IPS-20b (cell line): ENCODE measurements at regions not wholly inside any gene's neighbourhood (a gene's known extent, or its start where the extent isn't known, plus 50 kb on each side); places are given as distances from the start of the nearest gene placed in this dataset.

Source experiments
- H3K27ac ChIP-seq: one replicate; pipeline ENCODE4 v1.5.1; 2013; ENCODE audit warnings: low read length
- H3K27me3 ChIP-seq: 2 replicates; pipeline ENCODE4 v1.6.1; 2013; ENCODE audit warnings: mild to moderate bottlenecking, low read length, inconsistent platforms; ENCODE audit not compliant: insufficient read depth
- H3K36me3 ChIP-seq: 2 replicates; pipeline ENCODE4 v1.6.1; 2013; ENCODE audit warnings: low read depth, mild to moderate bottlenecking, inconsistent platforms, low read length, moderate library complexity; ENCODE audit not compliant: insufficient read depth
- H3K4me1 ChIP-seq: 2 replicates; pipeline ENCODE4 v1.6.1; 2013; ENCODE audit warnings: mild to moderate bottlenecking, control low read depth, inconsistent platforms, low read length, moderate library complexity; ENCODE audit not compliant: insufficient read depth
- H3K4me3 ChIP-seq: 2 replicates; pipeline ENCODE4 v1.5.1; 2013; ENCODE audit warnings: mild to moderate bottlenecking, low read length, inconsistent platforms
- H3K9ac ChIP-seq: 2 replicates; pipeline ENCODE4 v1.6.1; 2013; ENCODE audit warnings: low read depth, mild to moderate bottlenecking, inconsistent platforms, low read length, moderate library complexity
- H3K9me3 ChIP-seq: 2 replicates; pipeline ENCODE4 v1.6.1; 2013; ENCODE audit warnings: mild to moderate bottlenecking, low read depth, low read length, inconsistent platforms; ENCODE audit not compliant: insufficient read depth

DNA sequence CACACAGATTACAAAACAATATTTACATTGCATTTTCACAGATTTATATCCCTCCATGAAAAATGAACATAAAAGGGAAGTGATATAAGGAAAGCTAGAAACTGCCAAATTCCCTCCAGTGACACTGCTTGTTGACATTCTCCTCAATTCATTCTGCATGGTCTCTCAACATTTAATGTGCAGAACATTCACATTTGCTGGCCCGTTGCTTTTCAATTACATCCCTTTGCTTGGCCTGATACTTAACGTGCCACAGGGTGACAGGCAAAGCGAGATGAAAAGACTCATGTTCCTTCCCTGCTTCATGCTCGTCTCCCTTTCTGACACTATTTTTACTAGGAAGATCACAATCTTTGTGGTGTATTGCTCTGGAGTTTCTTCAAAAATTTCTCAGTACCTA lies 1019.7 kb upstream of the LRRN3 start:
- no peak overlapping the region for H3K4me3 ChIP-seq
- H3K4me1 ChIP-seq: no peaks in the 10 kb centered on the region
- H3K9ac ChIP-seq: no peak overlapping the region
- H3K27ac ChIP-seq: no peak overlapping the region
- no peaks in the 10 kb centered on the region for H3K36me3 ChIP-seq
- H3K27me3 ChIP-seq: no peaks in the 10 kb centered on the region
- no peaks in the 10 kb centered on the region for H3K9me3 ChIP-seq

DNA sequence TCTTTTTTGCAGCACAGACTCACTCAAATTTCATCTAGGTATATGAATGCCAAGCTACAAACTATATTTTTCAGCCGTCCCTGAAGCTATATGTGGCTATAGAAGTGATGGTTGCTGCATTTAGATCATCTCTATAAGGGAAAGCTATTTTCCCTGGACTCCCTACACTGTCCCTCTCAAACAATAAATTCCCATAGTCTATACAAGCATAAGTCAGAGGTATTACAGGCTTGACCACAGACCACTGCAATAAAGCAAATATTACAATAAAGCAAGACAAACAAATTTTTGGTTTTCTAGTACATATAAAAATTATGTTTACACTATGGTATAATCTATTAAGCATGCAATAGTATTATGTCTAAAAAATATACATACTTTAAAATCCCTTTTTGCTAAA lies 1015.5 kb upstream of the LRRN3 start:
- H3K27ac ChIP-seq: no peak overlapping the region
- H3K4me3 ChIP-seq: no peak overlapping the region
- no peaks in the 10 kb centered on the region for H3K27me3 ChIP-seq
- H3K36me3 ChIP-seq: no peaks in the 10 kb centered on the region
- H3K9me3 ChIP-seq: no peaks in the 10 kb centered on the region
- H3K4me1 ChIP-seq: no peaks in the 10 kb centered on the region
- no peak overlapping the region for H3K9ac ChIP-seq

GRCh38 chr7:110076194-110076593 lies 1014.7 kb upstream of the LRRN3 start:
- no peak overlapping the region for H3K27ac ChIP-seq
- no peak overlapping the region for H3K4me3 ChIP-seq
- no peak overlapping the region for H3K9ac ChIP-seq
- no peaks in the 10 kb centered on the region for H3K36me3 ChIP-seq
- H3K9me3 ChIP-seq: no peaks in the 10 kb centered on the region
- no peaks in the 10 kb centered on the region for H3K27me3 ChIP-seq
- H3K4me1 ChIP-seq: no peaks in the 10 kb centered on the region

DNA sequence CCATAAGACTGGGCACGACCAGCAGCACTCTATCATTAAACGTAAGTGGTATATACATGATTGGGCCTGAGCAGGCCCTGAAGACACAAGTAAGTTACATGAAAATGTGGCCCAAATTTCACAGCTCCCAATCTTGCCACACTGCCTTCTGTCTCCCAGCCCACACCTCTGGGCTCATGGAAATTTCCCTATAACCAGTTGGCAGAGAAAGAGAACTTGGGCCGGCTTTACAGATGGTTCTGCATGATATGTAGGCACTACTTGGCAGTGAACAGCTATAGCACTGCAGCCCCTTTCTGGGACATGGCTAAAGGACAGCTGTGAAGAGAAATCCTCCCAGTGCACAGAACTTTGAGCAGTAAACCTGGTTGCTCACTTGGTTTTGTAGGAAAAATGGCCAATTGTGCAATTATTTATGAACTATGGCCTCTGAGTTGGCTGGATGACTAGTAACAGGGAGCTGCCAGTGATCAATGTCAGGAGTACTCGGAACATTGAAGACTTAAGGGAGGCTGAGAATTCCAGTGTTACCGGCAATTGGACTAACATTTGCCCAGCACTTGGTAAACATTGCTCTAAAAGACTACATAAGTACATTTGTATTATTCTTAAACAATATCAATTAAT lies 1006.6 kb upstream of the LRRN3 start:
- no peaks in the 10 kb centered on the region for H3K4me1 ChIP-seq
- no peak overlapping the region for H3K9ac ChIP-seq
- no peak overlapping the region for H3K4me3 ChIP-seq
- peaks cover 7% of the 10 kb centered on the region; the same call in 1 of the 2 replicates for H3K9me3 ChIP-seq
- no peaks in the 10 kb centered on the region for H3K27me3 ChIP-seq
- no peaks in the 10 kb centered on the region for H3K36me3 ChIP-seq
- no peak overlapping the region for H3K27ac ChIP-seq

DNA sequence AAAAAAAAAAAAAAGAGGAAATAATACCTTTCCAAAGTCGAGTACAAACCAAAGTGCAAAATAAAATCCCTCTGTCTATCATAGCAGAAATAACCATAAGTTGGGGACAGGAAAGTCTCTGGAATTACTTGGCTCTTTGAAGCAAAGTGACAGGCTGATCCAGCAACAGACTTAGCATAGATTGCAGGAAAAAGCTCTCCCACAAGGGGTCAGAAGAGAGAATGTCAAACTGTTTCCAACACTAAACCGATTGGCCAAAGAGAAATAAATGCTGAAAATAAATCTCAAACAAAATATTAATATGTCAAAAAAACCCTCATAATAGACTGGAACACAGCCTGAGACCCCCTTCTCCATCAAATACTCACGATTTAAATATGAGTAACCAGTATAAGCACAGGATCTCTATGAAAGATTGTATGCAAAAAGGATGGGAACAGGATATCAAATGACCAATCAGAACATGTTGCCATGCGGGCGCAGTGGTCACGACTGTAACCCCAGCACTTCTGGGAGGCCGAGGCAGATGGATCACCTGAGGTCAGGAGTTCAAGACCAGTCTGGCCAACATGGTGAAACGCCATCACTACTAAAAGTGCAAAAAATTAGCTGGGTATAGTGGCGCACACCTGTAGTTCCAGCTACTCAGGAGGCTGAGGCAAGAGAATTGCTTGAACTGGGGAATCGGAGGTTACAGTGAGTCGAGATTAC lies 1000.7 kb upstream of the LRRN3 start:
- H3K4me3 ChIP-seq: no peak overlapping the region
- H3K9ac ChIP-seq: no peak overlapping the region
- no peaks in the 10 kb centered on the region for H3K36me3 ChIP-seq
- H3K4me1 ChIP-seq: no peaks in the 10 kb centered on the region
- H3K27me3 ChIP-seq: no peaks in the 10 kb centered on the region
- H3K27ac ChIP-seq: no peak overlapping the region
- no peaks in the 10 kb centered on the region for H3K9me3 ChIP-seq

DNA sequence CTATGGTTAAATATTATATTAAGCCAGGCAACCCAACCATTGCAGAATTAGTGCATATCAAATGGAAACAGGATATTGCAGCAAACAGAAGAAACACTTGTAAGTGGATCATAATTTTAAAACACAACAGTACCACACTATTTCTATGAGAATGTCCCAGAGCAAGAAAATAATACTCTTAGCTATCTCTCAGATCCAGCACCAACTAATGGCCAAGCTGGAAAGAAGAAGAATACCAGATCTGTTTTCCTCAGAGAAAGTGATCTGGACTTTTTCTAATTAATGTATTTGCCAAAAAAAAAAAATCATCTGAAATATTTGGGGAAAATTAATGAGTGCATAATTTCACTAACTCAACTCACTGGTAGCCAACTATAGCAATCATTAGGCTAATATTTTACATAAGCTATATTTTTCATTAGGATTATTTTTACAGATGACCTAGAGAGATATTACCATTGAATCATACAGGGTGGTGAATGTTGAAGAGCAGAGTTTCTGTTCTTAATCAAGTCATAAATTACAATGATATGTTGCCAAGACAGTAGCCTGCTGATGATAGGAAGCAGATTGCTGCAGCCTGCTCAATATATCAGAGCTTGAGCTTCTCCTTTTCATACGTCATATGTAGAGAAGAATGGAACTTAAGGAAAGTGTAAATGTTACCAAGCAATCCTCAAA lies 995.4 kb upstream of the LRRN3 start:
- Histone ChIP-seq H3K9me3 (no peaks in the 10 kb centered on the region), H3K4me3 (no peak overlapping the region), H3K36me3 (no peaks in the 10 kb centered on the region), H3K9ac (no peak overlapping the region), H3K27me3 (no peaks in the 10 kb centered on the region), H3K27ac (no peak overlapping the region), H3K4me1 (no peaks in the 10 kb centered on the region)

DNA sequence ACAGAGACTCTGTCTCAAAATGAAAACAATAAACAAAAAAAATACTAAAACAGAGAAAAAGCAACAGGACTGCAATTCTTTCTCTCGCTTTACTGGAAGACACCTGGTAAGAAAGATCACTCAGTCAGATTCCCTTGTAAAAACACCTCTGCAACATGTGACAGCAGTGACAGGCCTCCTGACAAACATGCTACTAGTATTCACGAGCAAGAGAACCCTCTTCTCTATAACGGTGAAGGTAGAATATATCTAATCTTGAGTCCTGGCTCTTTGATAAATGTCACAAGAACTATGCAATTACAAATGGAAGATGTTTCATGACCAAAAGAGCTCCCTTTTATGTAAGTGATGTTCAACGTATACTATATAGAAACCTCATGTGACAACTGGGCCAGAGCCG lies 986.7 kb upstream of the LRRN3 start:
- Histone ChIP-seq H3K27me3 (no peaks in the 10 kb centered on the region), H3K27ac (no peak overlapping the region), H3K9ac (no peak overlapping the region), H3K36me3 (no peaks in the 10 kb centered on the region), H3K4me3 (no peak overlapping the region), H3K4me1 (no peaks in the 10 kb centered on the region), H3K9me3 (no peaks in the 10 kb centered on the region; the same call in 1 of the 2 replicates)

GRCh38 chr7:110105307-110105706 lies 985.6 kb upstream of the LRRN3 start:
- H3K4me3 ChIP-seq: no peak overlapping the region
- H3K36me3 ChIP-seq: no peaks in the 10 kb centered on the region
- H3K9ac ChIP-seq: no peak overlapping the region
- no peaks in the 10 kb centered on the region; the same call in 1 of the 2 replicates for H3K9me3 ChIP-seq
- no peaks in the 10 kb centered on the region for H3K4me1 ChIP-seq
- H3K27ac ChIP-seq: no peak overlapping the region
- H3K27me3 ChIP-seq: no peaks in the 10 kb centered on the region

DNA sequence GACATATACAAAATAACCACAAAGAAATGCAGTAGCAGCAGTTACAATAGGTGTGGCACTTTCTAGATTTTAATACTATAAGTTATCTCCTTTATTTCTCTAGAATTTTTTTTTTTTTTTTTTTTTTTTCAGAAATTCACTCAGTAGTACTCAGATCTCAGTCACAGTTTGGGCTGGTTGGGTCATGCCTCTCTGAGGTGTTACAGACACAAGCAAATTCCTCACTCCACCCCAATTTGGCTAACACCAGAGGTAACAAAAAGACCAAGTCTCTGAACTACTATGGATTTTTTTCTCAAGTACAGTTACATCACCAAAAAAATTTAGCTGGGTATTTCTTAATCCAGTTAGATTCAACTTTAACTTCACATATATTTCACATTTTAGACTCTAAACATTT lies 985.1 kb upstream of the LRRN3 start:
- no peaks in the 10 kb centered on the region; the same call in 1 of the 2 replicates for H3K9me3 ChIP-seq

GRCh38 chr7:110119883-110120581 lies 970.9 kb upstream of the LRRN3 start:
- Histone ChIP-seq H3K4me1 (no peaks in the 10 kb centered on the region), H3K36me3 (no peaks in the 10 kb centered on the region), H3K9ac (no peak overlapping the region), H3K27ac (no peak overlapping the region), H3K9me3 (0 out of 2 replicates have a peak, but pooled peaks cover 5% of the 10 kb centered on the region), H3K4me3 (no peak overlapping the region), H3K27me3 (no peaks in the 10 kb centered on the region)

More for the DNA sequence above, 985.1 kb upstream of the LRRN3 start:
- Histone ChIP-seq H3K4me3 (no peak overlapping the region), H3K9ac (no peak overlapping the region), H3K36me3 (no peaks in the 10 kb centered on the region), H3K27ac (no peak overlapping the region), H3K4me1 (no peaks in the 10 kb centered on the region), H3K27me3 (no peaks in the 10 kb centered on the region)

GRCh38 chr7:110129159-110129558 lies 961.8 kb upstream of the LRRN3 start:
- no peak overlapping the region for H3K27ac ChIP-seq
- no peaks in the 10 kb centered on the region for H3K36me3 ChIP-seq
- H3K9ac ChIP-seq: no peak overlapping the region
- H3K27me3 ChIP-seq: no peaks in the 10 kb centered on the region
- H3K4me1 ChIP-seq: no peaks in the 10 kb centered on the region
- H3K9me3 ChIP-seq: no peaks in the 10 kb centered on the region
- H3K4me3 ChIP-seq: no peak overlapping the region
